SK-N-MC (cell line): ENCODE measurements at regions not wholly inside any gene's neighbourhood (a gene's known extent, or its start where the extent isn't known, plus 50 kb on each side); places are given as distances from the start of the nearest gene placed in this dataset.

Experiments used
- EZH2 ChIP-seq: fragments of 200-600 bp; sonication (generic); IDR thresholded peaks from one replicate; pipeline ENCODE4 v1.6.1; 2017; ENCODE audit warnings: antibody characterized with exemption
- POLR2AphosphoS5 ChIP-seq: IDR thresholded peaks from 2 replicates; pipeline ENCODE4 v1.6.1; 2012; ENCODE audit warnings: mild to moderate bottlenecking, low read depth, low read length, borderline replicate concordance

- TF ChIP-seq EZH2 = no peak
- no peak for TF ChIP-seq POLR2AphosphoS5
These were observed 71.1 kb upstream of the MDM1 start for GRCh38 chr12:68403296-68403695.
